ENCODE measurements at regions not wholly inside any gene's neighbourhood (a gene's known extent, or its start where the extent isn't known, plus 50 kb on each side); places are given as distances from the start of the nearest gene placed in this dataset.

- DNase-seq (ENCODE audit: low read depth) = no peak
- H3K4me3 ChIP-seq (ENCODE audit: low read depth, low read length) = no peak overlapping the region
- no peak for TF ChIP-seq CTCF (IDR thresholded peaks at IDR 0.05; ENCODE audit: insufficient read depth, low read depth, low read length, missing control alignments)
These were observed 269.9 kb upstream of the PITRM1 start for GRCh38 chr10:3442451-3442990.

- no peak for TF ChIP-seq CTCF (IDR thresholded peaks at IDR 0.05; ENCODE audit: insufficient read depth, low read depth, low read length, missing control alignments)
- H3K4me3 ChIP-seq (ENCODE audit: low read depth, low read length) = no peak overlapping the region
- DNase-seq (ENCODE audit: low read depth) = no peak
These were observed 266.6 kb upstream of the PITRM1 start for GRCh38 chr10:3439183-3439582.

- no peak overlapping the region for H3K4me3 ChIP-seq (ENCODE audit: low read depth, low read length)
- DNase-seq (ENCODE audit: low read depth) = no peak
- no peak for TF ChIP-seq CTCF (IDR thresholded peaks at IDR 0.05; ENCODE audit: insufficient read depth, low read depth, low read length, missing control alignments)
These were observed 266.0 kb upstream of the PITRM1 start for GRCh38 chr10:3438606-3439005.

- no peak overlapping the region for H3K4me3 ChIP-seq (ENCODE audit: low read depth, low read length)
- no peak for DNase-seq (ENCODE audit: low read depth)
- TF ChIP-seq CTCF (IDR thresholded peaks at IDR 0.05; ENCODE audit: insufficient read depth, low read depth, low read length, missing control alignments) = no peak
These were observed 263.1 kb upstream of the PITRM1 start for GRCh38 chr10:3435671-3436070.

GRCh38 chr10:3433988-3434387 lies 261.4 kb upstream of the PITRM1 start:
- no peak for TF ChIP-seq CTCF (IDR thresholded peaks at IDR 0.05; ENCODE audit: insufficient read depth, low read depth, low read length, missing control alignments)
- H3K4me3 ChIP-seq (ENCODE audit: low read depth, low read length) = no peak overlapping the region
- DNase-seq (ENCODE audit: low read depth) = no peak

- TF ChIP-seq CTCF (IDR thresholded peaks at IDR 0.05; ENCODE audit: insufficient read depth, low read depth, low read length, missing control alignments) = no peak
- no peak for DNase-seq (ENCODE audit: low read depth)
- H3K4me3 ChIP-seq (ENCODE audit: low read depth, low read length) = no peak overlapping the region
These were observed 260.5 kb upstream of the PITRM1 start for GRCh38 chr10:3433131-3433530.

GRCh38 chr10:3432081-3432825 lies 259.7 kb upstream of the PITRM1 start:
- no peak for TF ChIP-seq CTCF (IDR thresholded peaks at IDR 0.05; ENCODE audit: insufficient read depth, low read depth, low read length, missing control alignments)
- DNase-seq (ENCODE audit: low read depth) = no peak
- H3K4me3 ChIP-seq (ENCODE audit: low read depth, low read length) = no peak overlapping the region
